ENCODE measurements at regions not wholly inside any gene's neighbourhood (a gene's known extent, or its start where the extent isn't known, plus 50 kb on each side); places are given as distances from the start of the nearest gene placed in this dataset.

GRCh38 chr4:123615901-123616300 is 219.3 kb downstream of the SPRY1 start:
- Histone ChIP-seq H3K79me2 (ENCODE audit: control insufficient read depth, insufficient read depth, low read length) (no peaks in the 10 kb centered on the region), H3K4me1 (ENCODE audit: control insufficient read depth in 2 of 2, insufficient read depth in 2 of 2, low read length in 2 of 2) (peaks cover 15 to 17% of the 10 kb centered on the region in 2 donors), H3K27ac (ENCODE audit: low read length in 2 of 2) (no peak overlapping the region), H3K36me3 (replicated peaks in 1 of 2; ENCODE audit: control extremely low read depth in 1 of 2, control insufficient read depth in 1 of 2, extremely low read depth in 1 of 2, insufficient read depth in 2 of 2, low read length in 1 of 2) (no peaks in the 10 kb centered on the region), H2AFZ (ENCODE audit: insufficient read depth, low read depth, low read length, poor library complexity, severe bottlenecking) (no peak overlapping the region), H4K20me1 (ENCODE audit: control insufficient read depth, insufficient read depth, low read length, poor library complexity, severe bottlenecking) (no peaks in the 10 kb centered on the region), H3K27me3 (replicated peaks in 1 of 4; ENCODE audit: control extremely low read depth in 1 of 4, control insufficient read depth in 3 of 4, insufficient read depth in 4 of 4, low read length in 3 of 4) (no peaks in the 10 kb centered on the region), H3K9ac (ENCODE audit: low read length) (no peak overlapping the region), H3K4me2 (replicated peaks; ENCODE audit: low read depth, low read length, poor library complexity, severe bottlenecking) (no peak overlapping the region), H3K4me3 (ENCODE audit: control extremely low read depth in 1 of 5, extremely low read depth in 1 of 5, insufficient read depth in 1 of 5, low read depth in 2 of 5, low read length in 4 of 5) (no peak overlapping the region), H3K9me3 (ENCODE audit: control extremely low read depth in 1 of 3, control insufficient read depth in 2 of 3, insufficient read depth in 1 of 3, low read length in 2 of 3) (no peaks in the 10 kb centered on the region)
- Mint-ChIP-seq H3K9me3 (ENCODE audit: insufficient read depth) (no peaks in the 10 kb centered on the region), H3K27me3 (no peaks in the 10 kb centered on the region), H3K4me1 (peaks cover 17% of the 10 kb centered on the region), H3K27ac (no peak overlapping the region), H3K4me3 (no peak overlapping the region)
- ATAC-seq (ENCODE audit: low read depth) (no peak), DNase-seq (no peak)
- no peak for TF ChIP-seq EZH2 (IDR thresholded peaks at IDR 0.05; ENCODE audit: borderline replicate concordance, insufficient read depth, low read depth, low read length, poor library complexity, severe bottlenecking)
- TF ChIP-seq CTCF (IDR thresholded peaks at IDR 0.05) = no peak
- ChIA-PET POLR2A (no interaction called here), CTCF (no interaction called here)
- intact Hi-C loops (cut with micrococcal nuclease) = no loop called here
- WGBS (ENCODE audit: insufficient coverage) = no CpG with 5 or more reads among the region's 2 CpGs

- Histone ChIP-seq H3K9me3 (ENCODE audit: control extremely low read depth in 1 of 3, control insufficient read depth in 2 of 3, insufficient read depth in 1 of 3, low read length in 2 of 3) (no peaks in the 10 kb centered on the region), H3K79me2 (ENCODE audit: control insufficient read depth, insufficient read depth, low read length) (no peaks in the 10 kb centered on the region), H3K36me3 (replicated peaks in 1 of 2; ENCODE audit: control extremely low read depth in 1 of 2, control insufficient read depth in 1 of 2, extremely low read depth in 1 of 2, insufficient read depth in 2 of 2, low read length in 1 of 2) (no peaks in the 10 kb centered on the region), H3K4me1 (ENCODE audit: control insufficient read depth in 2 of 2, insufficient read depth in 2 of 2, low read length in 2 of 2) (peaks cover 15 to 17% of the 10 kb centered on the region in 2 donors), H3K9ac (ENCODE audit: low read length) (peak overlapping the region; percentile 6), H4K20me1 (ENCODE audit: control insufficient read depth, insufficient read depth, low read length, poor library complexity, severe bottlenecking) (no peaks in the 10 kb centered on the region), H3K4me3 (ENCODE audit: control extremely low read depth in 1 of 5, extremely low read depth in 1 of 5, insufficient read depth in 1 of 5, low read depth in 2 of 5, low read length in 4 of 5) (no peak overlapping the region), H2AFZ (ENCODE audit: insufficient read depth, low read depth, low read length, poor library complexity, severe bottlenecking) (no peak overlapping the region), H3K4me2 (replicated peaks; ENCODE audit: low read depth, low read length, poor library complexity, severe bottlenecking) (peak overlapping the region; percentile 42), H3K27ac (ENCODE audit: low read length in 2 of 2) (peak overlapping the region in 1 of 2 donors; percentile 37), H3K27me3 (replicated peaks in 1 of 4; ENCODE audit: control extremely low read depth in 1 of 4, control insufficient read depth in 3 of 4, insufficient read depth in 4 of 4, low read length in 3 of 4) (no peaks in the 10 kb centered on the region)
- H3K4me1 Mint-ChIP-seq = peaks cover 17% of the 10 kb centered on the region
- H3K4me3 Mint-ChIP-seq = peak overlapping the region; percentile 8
- CTCF ChIA-PET = interaction anchor here (0.7 to 1.3 kb wide), 2 partner anchors 17 kb away, joined by 3 read pairs; no protein-coding TSS in a partner anchor
- intact Hi-C loops (cut with micrococcal nuclease) = no loop called here
- WGBS (ENCODE audit: insufficient coverage) = 8% methylated on average over 3 of the region's 6 CpGs
- POLR2A ChIA-PET = interaction anchor here (0.6 kb wide), 1 partner anchor 198 kb away, joined by 3 read pairs; no protein-coding TSS in a partner anchor
- peak; percentile 65 for ATAC-seq (ENCODE audit: low read depth)
- H3K9me3 Mint-ChIP-seq (ENCODE audit: insufficient read depth) = no peaks in the 10 kb centered on the region
- TF ChIP-seq EZH2 (IDR thresholded peaks at IDR 0.05; ENCODE audit: borderline replicate concordance, insufficient read depth, low read depth, low read length, poor library complexity, severe bottlenecking) (no peak), CTCF (IDR thresholded peaks at IDR 0.05) (no peak)
- H3K27ac Mint-ChIP-seq = peak overlapping the region; percentile 32
- peak; percentile 84 for DNase-seq
- no peaks in the 10 kb centered on the region for H3K27me3 Mint-ChIP-seq
These were observed 220.4 kb downstream of the SPRY1 start for GRCh38 chr4:123616951-123617461.

Data from B cell (primary cell).